NCI-H2107 treated with DMSO at 0.1 percent for 48 hours (cell line): ENCODE measurements at regions not wholly inside any gene's neighbourhood (a gene's known extent, or its start where the extent isn't known, plus 50 kb on each side); places are given as distances from the start of the nearest gene placed in this dataset.

ENCODE experiments used
- DNase-seq: peaks from one replicate; lab custom pipeline; 2025; ENCODE audit not compliant: unreplicated experiment; lab: John Stamatoyannopoulos, UW

DNA sequence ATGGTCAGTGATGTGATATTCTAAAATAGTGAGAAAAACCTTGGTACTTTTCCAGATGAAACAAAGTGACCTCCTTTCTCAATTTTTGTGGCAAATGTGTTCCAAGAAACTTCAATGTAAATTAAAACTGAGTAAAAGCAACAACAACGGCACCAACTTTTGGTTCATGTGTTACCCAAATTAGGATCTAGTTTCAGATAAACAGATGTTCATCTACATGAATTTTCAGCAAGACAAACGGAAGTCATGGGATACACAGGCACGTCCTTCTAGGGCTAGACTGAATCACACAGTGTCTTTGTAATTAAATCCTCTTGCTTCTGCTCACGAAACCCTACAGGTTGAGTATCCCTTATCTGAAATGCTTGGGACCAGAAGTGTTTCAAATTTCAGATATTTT, 915.2 kb downstream of the TFAP2A start:
- no peak for DNase-seq

DNA sequence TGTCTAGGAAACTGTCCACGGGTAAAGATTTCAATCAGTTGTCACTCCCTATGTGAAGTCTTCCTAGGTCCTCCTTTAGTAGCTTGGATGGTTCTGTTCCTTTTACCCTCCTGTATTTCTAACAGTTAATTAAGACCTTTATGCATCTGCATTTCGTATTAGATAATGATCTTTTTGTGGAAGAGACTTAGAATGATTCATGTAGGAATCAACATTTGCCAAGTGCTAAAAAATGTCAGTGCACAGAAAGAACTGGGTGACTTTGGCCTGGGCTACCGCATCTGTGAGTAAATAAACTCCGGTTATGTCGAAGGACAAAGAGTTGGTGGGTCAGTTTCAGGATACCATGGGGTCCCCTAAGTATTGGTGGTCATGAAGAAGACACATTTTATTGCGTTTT, 918.0 kb downstream of the TFAP2A start:
- DNase-seq, result no peak

DNA sequence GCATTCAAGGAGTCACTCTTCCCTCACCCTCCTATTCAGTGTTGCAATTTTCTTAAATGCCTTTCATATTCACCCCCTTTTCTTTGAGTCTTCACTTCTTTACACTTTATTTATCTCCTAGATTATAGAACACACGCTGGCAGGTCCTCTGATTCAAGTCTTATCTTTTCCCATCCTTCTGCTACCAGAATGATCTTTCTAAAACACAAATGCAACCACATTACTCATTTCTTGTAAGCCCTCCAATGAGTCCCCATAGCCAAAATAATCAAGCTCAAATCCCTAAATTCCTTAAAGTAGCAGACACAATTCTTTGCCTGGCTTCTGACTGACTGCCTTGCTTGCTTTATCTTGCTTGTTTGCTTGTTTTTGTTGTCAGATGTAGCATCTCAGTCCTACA, 920.0 kb downstream of the TFAP2A start:
- no peak for DNase-seq

DNA sequence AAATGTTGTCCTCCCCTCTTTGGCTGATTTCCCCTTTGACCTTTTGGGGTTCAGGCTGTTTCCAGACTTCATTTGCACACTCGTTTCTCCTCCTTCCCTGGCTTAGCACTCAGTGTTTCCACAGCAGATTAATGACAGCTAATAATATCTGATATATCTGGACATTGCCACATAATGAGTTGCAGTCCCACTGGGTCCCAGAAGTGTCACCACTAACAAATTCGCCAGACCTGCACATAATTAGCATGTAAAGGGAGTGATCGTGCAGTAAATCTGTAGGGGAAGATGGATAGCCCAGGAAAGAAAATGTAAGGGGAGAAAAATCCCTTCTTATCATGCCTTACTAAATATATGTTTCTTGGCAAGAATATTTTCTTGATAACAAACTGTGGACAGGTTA, 922.1 kb downstream of the TFAP2A start:
- DNase-seq, result no peak

DNA sequence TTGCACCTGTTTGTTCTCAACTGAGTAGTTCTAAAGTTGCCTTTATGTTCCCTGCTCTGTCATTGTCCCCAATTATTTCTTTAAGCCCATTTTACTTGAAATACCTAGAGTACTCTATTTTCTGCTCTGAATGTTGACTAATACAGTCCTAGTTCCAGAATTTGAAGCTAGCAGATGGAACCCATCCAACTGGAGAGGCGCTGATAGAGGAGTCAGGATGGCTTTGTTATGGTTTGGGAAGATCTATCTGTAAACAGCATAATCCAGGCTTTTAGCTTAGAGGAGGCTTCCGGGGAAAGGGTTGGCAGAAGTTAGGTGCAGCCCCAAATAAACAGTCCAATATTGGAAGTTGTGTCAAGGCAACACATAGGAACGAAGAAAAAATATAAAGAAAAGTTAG, 927.7 kb downstream of the TFAP2A start:
- DNase-seq, result no peak

DNA sequence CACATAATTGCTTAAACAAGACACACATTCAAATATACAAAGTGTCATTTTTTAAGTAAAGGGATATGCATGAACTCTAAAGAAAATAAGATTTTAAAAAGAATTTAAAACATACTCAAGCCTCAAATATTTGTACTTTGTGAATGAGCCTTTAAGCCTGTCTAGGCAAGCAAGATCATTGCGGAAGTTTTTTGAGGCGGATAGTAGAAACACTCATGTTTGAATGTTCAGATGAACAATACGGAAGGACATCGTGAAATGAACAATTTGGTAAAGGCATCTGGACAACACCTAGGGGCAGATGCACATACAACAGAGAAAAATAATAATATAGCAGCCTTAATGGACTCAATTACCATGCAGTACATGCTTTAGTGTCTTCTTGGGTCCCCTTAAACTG, 928.9 kb downstream of the TFAP2A start:
- DNase-seq, result no peak

DNA sequence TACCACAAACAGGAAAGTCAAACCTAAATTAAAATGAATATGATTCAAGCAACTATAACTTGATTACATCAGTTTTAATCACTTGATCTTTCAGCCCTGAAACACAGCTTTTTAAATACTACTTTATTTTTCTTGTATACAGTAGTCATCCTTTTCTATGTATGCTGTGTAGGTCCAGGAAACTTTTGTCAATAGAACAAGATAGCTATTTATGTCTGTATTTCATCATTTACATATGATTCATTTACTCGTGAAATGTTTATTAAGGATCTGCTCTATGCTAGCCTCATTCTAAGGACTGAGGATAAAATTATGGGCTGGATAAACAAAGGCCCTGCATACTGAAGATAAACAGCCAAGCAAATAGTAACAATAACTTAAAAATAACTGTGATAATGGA, 930.2 kb downstream of the TFAP2A start:
- DNase-seq, result no peak

DNA sequence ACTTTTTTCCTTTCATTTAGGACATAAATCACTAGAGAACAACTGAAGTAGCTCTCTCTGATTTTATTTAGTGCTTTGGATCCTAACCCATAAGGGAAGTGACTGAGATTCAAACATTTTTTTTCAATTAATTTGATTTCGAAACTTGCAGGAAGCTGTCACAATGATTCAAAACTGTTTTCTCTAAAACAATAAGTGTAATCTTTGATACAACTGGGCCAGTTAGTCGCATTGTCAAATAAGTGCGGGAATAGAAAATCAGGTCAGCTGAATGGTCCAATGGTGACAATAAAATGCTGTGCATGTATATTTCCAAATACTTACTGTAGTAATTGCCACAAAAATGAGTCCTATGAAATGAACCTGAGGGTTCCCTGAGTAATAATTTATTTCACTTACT, 930.8 kb downstream of the TFAP2A start:
- DNase-seq, result no peak

DNA sequence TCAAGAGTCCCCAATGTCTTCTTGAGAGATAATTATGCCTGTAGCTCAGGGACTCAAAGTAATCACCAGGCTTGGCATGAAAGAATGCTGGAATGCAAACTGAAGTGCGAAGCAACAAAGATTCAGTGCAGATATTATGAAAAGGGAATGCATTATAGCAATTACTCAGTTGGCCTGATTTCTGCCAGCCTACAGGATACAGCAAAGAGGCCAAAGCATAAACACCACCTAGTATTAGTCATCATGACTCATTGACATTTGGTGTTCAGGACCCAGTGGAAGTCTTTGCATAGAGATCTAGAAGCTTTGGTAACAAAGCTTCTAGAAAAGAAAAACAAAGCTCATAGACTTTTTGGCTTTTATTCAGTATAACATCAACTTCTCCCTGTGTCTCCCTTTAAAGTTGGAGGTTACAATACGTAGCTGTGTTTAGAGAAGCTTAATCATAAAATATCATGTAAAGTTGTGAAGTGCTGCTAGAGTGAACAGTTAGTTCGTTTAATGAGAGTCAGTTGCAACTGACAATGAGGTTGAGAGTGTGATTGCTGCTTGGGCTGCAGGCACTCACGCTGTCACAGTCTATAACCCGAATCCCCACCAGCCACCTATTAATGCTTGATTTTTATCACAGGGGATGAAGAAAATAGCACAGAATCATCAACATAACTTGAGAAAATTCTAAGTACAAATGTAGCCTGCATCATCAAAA, 932.7 kb downstream of the TFAP2A start:
- DNase-seq, result no peak

DNA sequence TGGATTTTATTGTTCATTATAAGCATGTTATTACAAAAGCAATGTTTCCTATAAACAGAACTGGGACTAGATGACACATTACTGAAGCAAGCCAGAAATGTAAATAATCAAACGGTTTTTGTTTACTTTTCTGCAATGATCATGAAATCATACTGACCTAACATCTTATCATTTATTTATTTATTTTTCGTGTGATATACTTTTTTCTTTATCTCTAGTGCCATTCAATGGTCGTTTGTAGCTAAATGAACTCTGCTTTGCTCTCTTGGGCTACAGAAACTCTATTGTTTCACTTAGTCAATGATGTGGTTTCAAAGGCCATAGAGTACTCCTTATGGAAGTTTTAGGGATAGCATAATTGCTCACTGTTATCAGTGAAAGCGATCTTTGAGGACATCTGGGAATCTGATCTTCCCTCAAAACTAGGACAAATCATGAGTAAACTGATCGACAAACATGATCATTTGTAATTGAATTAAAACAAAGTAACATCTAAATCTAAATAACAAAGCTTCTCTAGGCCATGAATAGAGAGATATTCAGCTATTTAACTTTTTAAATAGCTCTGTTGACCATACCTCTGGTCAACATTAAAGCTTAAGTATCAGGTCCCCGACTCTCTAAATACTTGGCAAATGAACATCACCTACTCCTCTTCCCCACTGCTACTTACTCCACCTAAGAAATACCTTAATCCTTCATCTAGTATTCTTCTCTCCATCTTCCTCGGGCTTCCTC, 933.4 kb downstream of the TFAP2A start:
- no peak for DNase-seq

DNA sequence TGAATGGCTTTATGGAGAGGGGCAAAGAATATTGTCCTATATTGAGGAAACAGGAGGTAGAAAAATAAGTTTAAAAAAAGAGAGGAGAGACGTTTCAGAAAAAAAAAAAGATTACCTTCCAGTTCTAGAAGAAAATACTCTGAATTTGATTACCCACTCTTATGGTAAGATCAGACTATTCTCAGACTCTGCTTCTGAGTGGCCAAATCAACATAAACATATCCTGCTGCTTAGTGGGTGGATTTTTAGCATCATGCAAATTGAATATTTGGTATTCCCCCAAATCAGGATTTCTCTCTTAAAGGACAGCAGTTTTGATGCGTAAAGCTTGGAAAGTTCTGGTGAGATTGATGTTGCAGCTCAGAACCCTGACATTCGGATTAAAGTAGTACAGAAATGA, 946.6 kb downstream of the TFAP2A start:
- no peak for DNase-seq

DNA sequence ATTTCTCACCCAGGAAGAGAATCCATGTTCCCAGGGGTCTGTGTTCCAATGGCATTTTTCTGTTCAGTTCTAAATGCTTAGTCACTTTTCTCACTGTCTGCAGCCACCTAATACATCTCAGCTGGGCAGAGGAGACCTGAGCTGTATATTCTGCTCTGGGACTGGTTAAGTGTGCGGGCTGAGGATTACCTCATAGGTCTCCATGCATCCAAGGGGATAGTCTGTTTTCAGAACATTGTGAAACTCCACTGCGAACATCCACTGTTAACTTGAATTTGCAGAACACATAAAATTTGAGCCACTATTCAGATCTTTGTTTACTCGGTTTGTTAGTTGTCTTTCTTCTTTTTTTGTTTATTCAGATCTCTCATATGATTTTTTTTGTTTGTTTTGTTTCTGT, 947.1 kb downstream of the TFAP2A start:
- DNase-seq, result peak; percentile 47

DNA sequence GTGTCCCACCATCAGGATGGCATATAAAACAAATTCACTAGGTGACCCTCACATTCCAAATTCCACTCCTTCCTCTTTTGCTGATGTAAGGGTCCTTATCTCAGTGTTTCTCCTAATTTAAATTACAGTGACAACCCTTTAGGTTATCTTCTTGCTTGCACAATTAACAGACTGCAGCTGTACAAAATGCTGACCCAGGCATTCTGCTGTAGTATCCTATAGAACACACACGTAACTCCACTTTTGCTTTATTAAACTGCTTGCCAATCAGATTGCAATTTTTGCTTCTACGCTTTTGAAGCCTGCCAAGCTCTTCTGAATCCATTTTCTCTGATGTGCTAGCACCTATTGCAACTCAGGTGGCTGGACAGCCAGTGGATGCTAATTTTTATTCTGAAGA, 950.3 kb downstream of the TFAP2A start:
- DNase-seq, result no peak

DNA sequence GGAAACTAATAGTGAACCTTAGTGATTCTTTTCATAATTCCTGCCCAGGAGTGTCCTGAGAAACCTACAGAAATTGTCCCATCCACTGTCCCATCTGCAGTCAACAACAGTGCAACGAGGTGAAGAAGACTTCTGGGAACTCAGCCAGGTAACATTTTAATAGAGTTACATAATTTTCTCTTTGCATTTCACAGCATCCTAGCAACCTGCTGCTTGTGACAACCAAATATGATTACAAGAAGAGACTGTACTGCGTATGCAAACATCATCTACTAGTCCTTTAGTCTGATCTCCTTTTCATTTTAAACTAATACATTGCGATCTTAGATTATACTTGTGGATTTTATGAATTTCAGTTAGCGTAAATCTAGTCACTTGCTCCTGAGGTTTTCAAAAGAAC, 951.6 kb downstream of the TFAP2A start:
- no peak for DNase-seq

DNA sequence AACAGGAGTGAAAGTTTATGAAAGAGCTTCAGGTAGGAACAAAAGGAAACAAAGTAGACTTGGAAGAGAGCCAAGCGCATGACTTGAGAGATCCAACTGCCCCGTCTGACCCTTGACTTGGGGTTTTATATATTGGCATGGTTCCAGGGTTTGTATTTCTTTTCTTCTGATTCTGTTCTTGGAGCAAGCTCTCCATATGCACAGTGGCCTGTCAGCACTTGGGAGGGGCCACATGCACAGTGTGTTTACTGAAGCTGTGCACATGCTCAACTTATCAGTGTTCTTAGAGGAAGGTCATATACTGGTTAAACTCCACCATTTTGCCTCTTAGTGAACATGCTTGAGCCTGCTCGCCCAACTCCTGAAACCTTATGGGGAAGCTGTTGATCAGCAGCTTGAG, 953.7 kb downstream of the TFAP2A start:
- no peak for DNase-seq

DNA sequence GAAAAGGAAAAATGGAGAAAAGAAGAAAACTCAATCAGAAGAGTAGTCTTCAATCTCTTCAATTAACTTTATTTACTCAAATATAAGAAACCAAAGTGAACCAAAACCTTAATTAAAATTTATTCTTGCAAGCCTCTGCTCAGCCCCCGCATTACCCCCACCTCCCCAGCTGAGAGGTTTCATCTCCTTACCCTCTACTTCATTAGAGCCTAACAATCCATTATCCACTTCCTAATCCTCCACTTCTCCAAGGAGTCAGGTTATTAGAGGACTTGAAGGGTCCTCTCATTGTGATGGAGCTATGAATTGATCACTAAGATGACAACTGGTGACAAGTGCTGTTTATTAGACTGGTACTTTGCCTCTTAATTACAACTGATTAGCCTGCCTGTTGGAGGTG, 956.5 kb downstream of the TFAP2A start:
- DNase-seq, result no peak

DNA sequence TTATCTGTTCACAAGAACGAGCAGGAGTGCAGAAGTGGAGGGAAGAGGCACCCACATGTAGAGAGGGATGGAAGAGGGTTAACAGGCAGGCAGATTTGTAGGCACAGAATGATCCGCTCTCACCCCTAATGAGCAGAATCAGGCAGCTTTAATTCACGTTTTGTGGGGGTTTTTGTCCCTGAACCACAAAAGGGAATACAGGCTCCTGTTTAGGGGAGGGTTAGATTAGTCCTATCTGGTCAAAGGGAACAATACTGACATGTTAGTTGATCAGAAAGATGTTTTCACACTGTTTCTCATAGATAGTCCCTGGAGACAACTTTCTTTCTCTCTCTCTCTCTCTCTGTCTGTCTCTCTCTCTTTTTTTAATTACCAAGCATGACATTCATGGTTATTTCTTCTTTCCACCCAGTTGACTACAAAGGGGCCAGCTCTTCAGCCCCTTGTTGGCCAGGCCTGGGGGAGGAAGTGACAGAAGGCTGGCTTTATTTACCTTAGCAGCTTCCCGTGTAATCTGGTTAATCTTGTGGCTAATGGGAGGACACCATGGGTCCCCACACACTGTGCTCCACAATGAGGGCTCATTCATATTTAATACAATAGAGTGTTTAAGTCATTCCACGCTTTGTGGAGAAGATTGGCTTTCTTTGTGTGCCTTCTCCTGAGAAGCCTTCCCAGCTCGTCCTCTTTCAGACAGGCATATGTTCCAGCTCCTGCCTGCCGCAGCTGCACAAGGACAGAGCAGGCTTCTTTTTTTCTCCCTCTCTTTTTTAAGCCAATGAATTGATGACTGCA, 958.8 kb downstream of the TFAP2A start:
- peak; percentile 40 for DNase-seq

DNA sequence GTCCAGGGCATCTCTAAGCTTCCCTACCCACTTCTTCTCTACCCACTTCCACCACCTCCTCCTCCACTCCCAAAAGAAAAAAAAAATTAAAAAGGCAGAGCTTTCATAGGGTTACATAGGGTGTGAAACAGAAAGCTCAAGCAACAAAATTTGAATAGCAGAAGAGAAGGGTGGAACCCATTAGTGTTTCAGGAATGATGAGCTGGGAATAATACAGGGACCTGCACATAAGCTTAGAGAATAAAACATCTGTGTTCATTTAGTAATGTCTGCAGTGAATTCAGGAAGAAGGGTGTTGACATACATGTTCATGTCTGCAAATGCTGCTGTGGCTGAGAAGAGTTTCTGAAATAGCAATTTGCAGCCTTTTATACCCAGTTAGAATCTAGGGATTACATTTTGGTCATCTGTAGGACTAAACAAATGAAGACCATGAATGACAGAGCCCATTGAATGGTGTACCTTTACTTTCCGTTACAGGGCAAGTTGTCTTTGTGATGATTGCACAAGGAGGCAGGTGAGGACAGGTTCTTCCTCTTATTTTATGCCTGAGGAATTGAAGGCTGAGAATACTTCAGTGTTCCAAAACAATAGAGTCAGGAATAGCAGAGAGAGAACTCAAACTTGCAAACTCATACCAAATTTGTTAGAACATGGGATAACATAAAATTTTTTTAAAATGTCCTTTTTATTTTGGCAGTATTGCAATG, 975.1 kb downstream of the TFAP2A start:
- DNase-seq, result no peak

DNA sequence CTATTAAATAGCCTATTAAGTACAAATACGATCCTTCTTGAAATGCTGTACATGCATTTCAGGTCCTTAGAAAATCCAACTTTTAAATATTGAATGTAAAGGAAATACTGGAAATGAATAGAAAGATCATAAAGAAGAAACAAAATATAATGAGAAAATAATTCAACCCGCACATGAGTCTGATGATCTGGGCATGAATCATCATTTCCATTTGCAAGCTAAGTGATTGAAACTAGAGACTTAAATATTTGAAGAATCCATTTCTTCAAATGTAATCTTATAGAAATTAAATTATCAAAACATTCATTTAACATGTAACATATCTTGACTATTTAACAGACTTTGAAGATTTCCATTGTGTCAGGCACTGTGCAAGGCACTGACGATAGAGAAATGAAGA, 977.0 kb downstream of the TFAP2A start:
- DNase-seq, result no peak

DNA sequence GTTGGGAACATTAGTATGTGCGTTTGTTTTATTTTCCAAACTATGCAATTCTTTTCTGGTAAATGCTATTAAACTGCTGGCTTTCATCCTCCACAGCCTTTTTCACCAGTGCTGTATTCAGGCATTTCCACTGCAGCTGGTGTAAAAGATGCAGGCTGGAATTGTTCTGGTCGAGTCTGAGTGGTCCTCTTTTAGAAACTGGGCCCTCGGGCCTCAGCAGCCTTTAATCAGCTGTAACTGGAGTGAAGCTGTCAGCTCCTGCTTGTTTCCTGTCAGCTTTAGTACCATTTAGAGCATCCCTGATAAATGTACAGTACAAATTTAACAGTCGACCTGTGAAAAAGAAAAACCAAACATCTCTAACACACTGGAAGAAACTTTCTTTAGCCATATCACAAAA, 979.6 kb downstream of the TFAP2A start:
- no peak for DNase-seq

DNA sequence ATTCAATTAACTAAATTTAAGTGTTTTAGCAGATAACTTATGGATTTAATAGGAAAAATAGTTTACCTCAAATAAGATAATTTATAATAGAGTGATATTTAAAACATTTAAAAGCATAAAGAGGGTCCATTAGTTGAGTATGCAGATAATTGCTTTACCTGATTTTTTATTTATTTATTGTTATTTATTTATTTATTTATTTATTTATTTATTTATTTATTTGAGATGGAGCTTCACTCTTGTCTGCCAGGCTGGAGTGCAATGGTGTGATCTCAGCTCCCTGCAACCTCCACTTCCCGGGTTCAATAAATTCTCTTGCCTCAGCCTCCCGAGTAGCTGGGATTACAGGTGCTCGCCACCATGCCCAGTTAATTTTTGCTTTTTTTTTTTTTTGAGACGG, 982.9 kb downstream of the TFAP2A start:
- DNase-seq, result no peak
